ENCODE measurements at regions not wholly inside any gene's neighbourhood (a gene's known extent, or its start where the extent isn't known, plus 50 kb on each side); places are given as distances from the start of the nearest gene placed in this dataset.

GRCh38 chr13:34360702-34361101 is 542.8 kb downstream of the RFC3 start:
- TF ChIP-seq CTCF (IDR thresholded peaks at IDR 0.05; ENCODE audit: borderline replicate concordance, extremely low read depth, low read length, poor library complexity, severe bottlenecking), result no peak
- TF ChIP-seq EZH2 (IDR thresholded peaks at IDR 0.05; ENCODE audit: borderline replicate concordance, low read depth, low read length, severe bottlenecking), result no peak
- Histone ChIP-seq H3K36me3 (ENCODE audit: insufficient read depth, low read length) (no peaks in the 10 kb centered on the region), H3K27ac (ENCODE audit: low read length) (no peak overlapping the region), H3K27me3 (ENCODE audit: insufficient read depth, low read length, poor library complexity) (no peaks in the 10 kb centered on the region), H3K9ac (ENCODE audit: low read depth, low read length) (no peak overlapping the region), H3K4me1 (ENCODE audit: insufficient read depth, low read length) (no peaks in the 10 kb centered on the region), H3K79me2 (ENCODE audit: insufficient read depth, low read length) (no peaks in the 10 kb centered on the region), H4K20me1 (ENCODE audit: insufficient read depth, low read length) (no peaks in the 10 kb centered on the region), H2AFZ (ENCODE audit: low read depth, low read length) (no peak overlapping the region), H3K4me3 (ENCODE audit: low read depth in 1 of 2, low read length in 2 of 2) (no peak overlapping the region), H3K9me3 (ENCODE audit: insufficient read depth, low read length, severe bottlenecking) (no peaks in the 10 kb centered on the region), H3K4me2 (ENCODE audit: insufficient read depth, low read length) (no peak overlapping the region)
- ATAC-seq (ENCODE audit: insufficient read depth, low read depth), result no peak
- no peak for DNase-seq

- TF ChIP-seq EZH2 (IDR thresholded peaks at IDR 0.05; ENCODE audit: borderline replicate concordance, low read depth, low read length, severe bottlenecking) (no peak), CTCF (IDR thresholded peaks at IDR 0.05; ENCODE audit: borderline replicate concordance, extremely low read depth, low read length, poor library complexity, severe bottlenecking) (no peak)
- Histone ChIP-seq H3K27me3 (ENCODE audit: insufficient read depth, low read length, poor library complexity) (no peaks in the 10 kb centered on the region), H3K4me3 (ENCODE audit: low read depth in 1 of 2, low read length in 2 of 2) (no peak overlapping the region), H3K79me2 (ENCODE audit: insufficient read depth, low read length) (no peaks in the 10 kb centered on the region), H3K9me3 (ENCODE audit: insufficient read depth, low read length, severe bottlenecking) (no peaks in the 10 kb centered on the region), H3K4me1 (ENCODE audit: insufficient read depth, low read length) (no peaks in the 10 kb centered on the region), H4K20me1 (ENCODE audit: insufficient read depth, low read length) (no peaks in the 10 kb centered on the region), H3K4me2 (ENCODE audit: insufficient read depth, low read length) (no peak overlapping the region), H3K9ac (ENCODE audit: low read depth, low read length) (no peak overlapping the region), H2AFZ (ENCODE audit: low read depth, low read length) (no peak overlapping the region), H3K36me3 (ENCODE audit: insufficient read depth, low read length) (no peaks in the 10 kb centered on the region), H3K27ac (ENCODE audit: low read length) (no peak overlapping the region)
- ATAC-seq (ENCODE audit: insufficient read depth, low read depth), result no peak
- DNase-seq, result no peak
These were observed 543.6 kb downstream of the RFC3 start for GRCh38 chr13:34361560-34361959.

- H3K36me3 ChIP-seq (ENCODE audit: insufficient read depth, low read length), result no peaks in the 10 kb centered on the region
- TF ChIP-seq CTCF (IDR thresholded peaks at IDR 0.05; ENCODE audit: borderline replicate concordance, extremely low read depth, low read length, poor library complexity, severe bottlenecking) (no peak), EZH2 (IDR thresholded peaks at IDR 0.05; ENCODE audit: borderline replicate concordance, low read depth, low read length, severe bottlenecking) (no peak)
- H3K4me2 ChIP-seq (ENCODE audit: insufficient read depth, low read length), result no peak overlapping the region
- no peak overlapping the region for H3K4me3 ChIP-seq (ENCODE audit: low read depth in 1 of 2, low read length in 2 of 2)
- H3K27me3 ChIP-seq (ENCODE audit: insufficient read depth, low read length, poor library complexity), result no peaks in the 10 kb centered on the region
- ATAC-seq (ENCODE audit: insufficient read depth, low read depth), result no peak
- no peaks in the 10 kb centered on the region for H3K4me1 ChIP-seq (ENCODE audit: insufficient read depth, low read length)
- H3K79me2 ChIP-seq (ENCODE audit: insufficient read depth, low read length), result no peaks in the 10 kb centered on the region
- no peak overlapping the region for H2AFZ ChIP-seq (ENCODE audit: low read depth, low read length)
- no peak overlapping the region for H3K9ac ChIP-seq (ENCODE audit: low read depth, low read length)
- no peaks in the 10 kb centered on the region for H3K9me3 ChIP-seq (ENCODE audit: insufficient read depth, low read length, severe bottlenecking)
- DNase-seq, result no peak
- H4K20me1 ChIP-seq (ENCODE audit: insufficient read depth, low read length), result no peaks in the 10 kb centered on the region
- H3K27ac ChIP-seq (ENCODE audit: low read length), result no peak overlapping the region
These were observed 545.3 kb downstream of the RFC3 start for GRCh38 chr13:34363266-34363665.

DNA sequence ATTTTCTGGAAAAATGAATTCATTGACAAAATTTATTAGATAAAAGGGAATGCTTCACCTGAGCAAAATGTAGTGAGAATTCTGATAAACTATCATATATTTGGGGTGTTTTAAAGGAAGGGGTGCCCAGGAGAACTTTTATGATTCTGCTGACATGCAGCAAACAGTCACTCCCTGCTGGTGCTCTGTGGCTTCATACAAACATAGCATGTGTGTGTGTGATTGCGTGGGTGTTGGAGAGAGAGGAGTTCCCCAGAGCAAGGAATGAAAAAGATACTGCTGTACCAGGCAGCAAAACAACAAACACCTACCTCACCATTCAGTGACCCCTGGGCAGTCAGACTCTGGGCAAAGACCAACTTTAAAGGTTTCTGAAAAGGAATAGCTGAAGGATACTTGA is 546.7 kb downstream of the RFC3 start:
- Histone ChIP-seq H3K4me3 (ENCODE audit: low read depth in 1 of 2, low read length in 2 of 2) (no peak overlapping the region), H3K79me2 (ENCODE audit: insufficient read depth, low read length) (no peaks in the 10 kb centered on the region), H3K9ac (ENCODE audit: low read depth, low read length) (no peak overlapping the region), H3K4me1 (ENCODE audit: insufficient read depth, low read length) (no peaks in the 10 kb centered on the region), H3K36me3 (ENCODE audit: insufficient read depth, low read length) (no peaks in the 10 kb centered on the region), H3K27ac (ENCODE audit: low read length) (no peak overlapping the region), H2AFZ (ENCODE audit: low read depth, low read length) (no peak overlapping the region), H3K27me3 (ENCODE audit: insufficient read depth, low read length, poor library complexity) (no peaks in the 10 kb centered on the region), H3K9me3 (ENCODE audit: insufficient read depth, low read length, severe bottlenecking) (no peaks in the 10 kb centered on the region), H3K4me2 (ENCODE audit: insufficient read depth, low read length) (no peak overlapping the region), H4K20me1 (ENCODE audit: insufficient read depth, low read length) (no peaks in the 10 kb centered on the region)
- DNase-seq (no peak), ATAC-seq (ENCODE audit: insufficient read depth, low read depth) (no peak)
- TF ChIP-seq CTCF (IDR thresholded peaks at IDR 0.05; ENCODE audit: borderline replicate concordance, extremely low read depth, low read length, poor library complexity, severe bottlenecking) (no peak), EZH2 (IDR thresholded peaks at IDR 0.05; ENCODE audit: borderline replicate concordance, low read depth, low read length, severe bottlenecking) (no peak)

Measured in DND-41 (cell line).